ENCODE measurements at regions not wholly inside any gene's neighbourhood (a gene's known extent, or its start where the extent isn't known, plus 50 kb on each side); places are given as distances from the start of the nearest gene placed in this dataset.
"Not testable (repeated sequence)": the region's sequence is repeated elsewhere in the genome, so short reads cannot be mapped to it uniquely, and the experiment has no call there.

DNA sequence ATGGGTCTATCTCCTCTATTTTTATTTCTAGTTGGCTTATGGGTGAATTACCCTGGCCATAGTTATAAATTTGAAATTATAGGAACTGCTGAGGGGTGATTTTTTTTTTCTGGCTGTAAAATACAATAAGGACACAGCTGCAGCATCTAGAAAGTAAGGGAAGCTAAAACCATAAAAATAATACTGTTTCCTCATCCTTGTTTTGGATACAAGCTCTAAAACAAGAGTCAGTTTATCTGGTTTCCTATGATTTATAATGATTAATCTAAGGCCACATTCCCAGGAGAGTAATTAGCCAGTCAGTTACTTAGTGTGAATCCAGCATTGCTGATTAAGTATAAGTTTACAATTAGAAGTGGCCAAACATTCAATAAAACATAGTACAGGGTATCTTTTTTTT is 219.1 kb upstream of the NBEA start:
- no peak for DNase-seq

DNA sequence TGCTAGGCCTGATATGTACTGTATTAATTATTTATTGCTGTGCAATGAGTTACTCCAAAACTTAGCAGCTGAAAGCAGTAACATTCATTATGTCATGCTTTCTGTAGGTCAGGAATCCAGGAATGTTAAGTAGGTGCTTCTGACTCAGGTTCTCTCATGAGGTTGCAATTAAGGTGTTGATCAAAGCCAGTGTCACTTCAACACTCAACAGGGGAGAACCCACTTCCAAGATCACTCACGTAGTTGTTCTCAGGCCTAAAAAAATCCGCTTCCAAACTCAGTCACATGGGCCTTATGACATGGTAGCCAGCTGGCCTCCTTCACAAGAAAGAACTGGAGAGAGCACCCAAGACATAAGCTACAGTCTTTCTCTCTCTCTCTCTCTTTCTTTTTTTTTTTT is 211.1 kb upstream of the NBEA start:
- no peak for DNase-seq

- DNase-seq = no peak
Measured at GRCh38 chr13:34731486-34731885, 210.6 kb upstream of the NBEA start.

DNA sequence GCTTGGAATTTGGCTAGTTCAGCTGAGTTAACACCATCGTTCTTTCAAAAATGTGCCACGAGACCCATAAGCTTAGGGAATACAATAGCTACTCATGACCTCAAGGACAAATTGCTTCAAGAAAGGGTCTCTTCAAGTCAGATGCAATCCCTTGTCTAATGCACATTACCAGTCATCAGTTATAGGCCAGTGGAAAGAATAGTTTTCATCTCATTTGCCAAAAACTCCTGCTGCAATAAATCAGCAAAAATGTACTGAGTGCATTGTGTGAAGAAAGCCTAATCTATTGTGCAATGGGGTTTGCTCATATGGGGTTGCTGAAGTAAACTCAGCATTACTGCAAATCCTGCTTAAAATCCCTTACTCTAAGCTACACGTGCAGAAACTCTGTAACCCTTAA is 208.3 kb upstream of the NBEA start:
- DNase-seq = no peak

DNA sequence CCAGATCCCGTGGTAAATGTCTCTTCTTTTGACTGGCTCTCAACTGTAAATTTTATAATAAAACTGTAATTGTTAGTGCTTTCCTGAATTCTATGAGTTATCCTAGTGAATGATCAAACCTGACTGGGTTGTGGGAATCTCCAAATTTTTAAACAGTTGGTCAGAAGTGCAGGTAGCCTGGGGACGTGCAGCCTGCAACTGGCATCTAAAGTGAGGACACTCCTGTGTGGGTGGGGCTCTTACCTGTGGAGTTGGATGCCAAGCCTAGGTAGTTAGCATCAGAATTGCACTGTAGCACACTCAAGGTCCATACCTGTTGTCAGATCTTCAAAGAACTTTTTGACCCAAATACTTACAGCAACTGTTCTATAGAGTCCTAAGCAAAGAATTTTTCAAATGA is 207.1 kb upstream of the NBEA start:
- no peak for DNase-seq

- no peak for DNase-seq
Measured at GRCh38 chr13:34738254-34738992, 203.6 kb upstream of the NBEA start.

GRCh38 chr13:34747056-34747455 is 195.0 kb upstream of the NBEA start:
- DNase-seq = not testable (repeated sequence)

DNA sequence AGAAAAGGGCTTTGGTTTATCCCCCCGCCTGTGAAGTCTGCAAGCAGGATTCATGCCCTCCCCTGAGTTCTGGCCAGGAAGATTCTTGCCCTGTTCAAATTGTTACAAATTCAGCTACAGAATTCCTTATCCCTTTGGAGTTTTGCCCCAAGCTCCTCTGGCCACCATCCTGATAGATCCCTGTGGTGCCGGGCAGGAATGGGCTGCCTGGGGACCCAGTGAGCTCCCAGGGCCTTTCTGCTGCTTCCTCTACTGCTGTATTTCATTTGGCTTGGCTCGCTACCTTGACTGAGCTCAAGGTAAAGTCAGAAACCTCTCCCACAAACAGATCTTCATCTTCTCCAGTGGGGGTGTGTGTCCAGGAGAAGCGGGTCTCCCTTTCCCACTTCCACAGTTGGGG is 194.6 kb upstream of the NBEA start:
- DNase-seq = no peak

- no peak for DNase-seq
Measured at GRCh38 chr13:34748073-34748472, 194.0 kb upstream of the NBEA start.

GRCh38 chr13:34748596-34748995 is 193.5 kb upstream of the NBEA start:
- no peak for DNase-seq

DNA sequence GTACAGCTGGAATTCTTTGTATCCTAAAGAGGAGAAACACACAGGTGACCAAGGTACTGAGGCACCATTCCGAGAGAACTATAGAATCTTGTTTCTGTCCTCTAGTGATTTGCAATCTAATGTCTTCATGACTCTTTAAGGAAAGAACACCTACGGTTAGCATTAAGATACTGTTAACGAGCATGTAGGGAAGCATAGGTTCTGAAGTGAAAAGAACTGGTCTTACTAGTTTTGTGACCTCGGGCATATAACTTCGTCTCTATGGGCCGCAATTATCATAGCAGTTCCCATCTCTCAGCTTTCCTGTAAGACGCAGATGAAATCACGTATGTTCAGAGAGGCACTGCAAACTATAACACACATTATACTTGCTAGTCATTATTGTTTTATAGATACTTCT is 193.0 kb upstream of the NBEA start:
- no peak for DNase-seq

GRCh38 chr13:34750078-34750931 is 191.8 kb upstream of the NBEA start:
- peak; percentile 59 for DNase-seq

DNA sequence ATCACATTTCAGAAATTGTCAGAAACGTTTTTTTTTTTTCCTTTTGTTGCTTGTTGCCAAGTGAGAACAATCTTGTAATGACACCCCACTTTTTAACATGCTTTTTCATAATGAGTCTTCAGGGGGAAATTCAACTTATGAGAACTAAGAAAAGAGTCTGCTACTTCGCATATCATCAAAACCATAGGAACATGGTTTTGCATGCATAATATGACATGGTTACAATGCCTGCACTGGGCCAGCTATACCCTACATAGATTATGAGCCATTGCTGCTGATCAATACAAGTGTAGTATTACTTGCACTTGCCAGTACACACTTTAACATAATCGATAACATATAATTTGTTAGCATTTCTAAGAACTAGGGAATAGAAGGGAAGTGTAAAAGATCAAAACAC is 191.0 kb upstream of the NBEA start:
- DNase-seq = no peak

DNA sequence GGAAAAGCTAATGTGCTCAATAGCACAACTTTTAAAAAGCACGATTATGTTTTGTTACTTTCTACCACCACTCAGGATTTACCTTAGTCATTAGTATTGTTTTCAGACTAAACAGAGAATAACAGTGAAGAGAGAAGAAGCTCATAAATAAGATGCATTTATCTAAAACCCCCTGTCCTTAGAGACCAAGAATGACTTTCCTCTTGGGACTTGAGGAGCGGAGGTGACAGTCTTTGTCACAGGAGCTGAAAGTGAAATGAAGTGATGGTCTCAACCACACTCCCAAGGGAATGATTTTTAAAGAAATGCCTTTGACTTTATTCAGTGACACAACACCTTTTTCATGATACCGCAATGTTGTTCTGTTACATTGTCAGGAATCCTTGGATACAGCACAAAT is 190.6 kb upstream of the NBEA start:
- no peak for DNase-seq

DNA sequence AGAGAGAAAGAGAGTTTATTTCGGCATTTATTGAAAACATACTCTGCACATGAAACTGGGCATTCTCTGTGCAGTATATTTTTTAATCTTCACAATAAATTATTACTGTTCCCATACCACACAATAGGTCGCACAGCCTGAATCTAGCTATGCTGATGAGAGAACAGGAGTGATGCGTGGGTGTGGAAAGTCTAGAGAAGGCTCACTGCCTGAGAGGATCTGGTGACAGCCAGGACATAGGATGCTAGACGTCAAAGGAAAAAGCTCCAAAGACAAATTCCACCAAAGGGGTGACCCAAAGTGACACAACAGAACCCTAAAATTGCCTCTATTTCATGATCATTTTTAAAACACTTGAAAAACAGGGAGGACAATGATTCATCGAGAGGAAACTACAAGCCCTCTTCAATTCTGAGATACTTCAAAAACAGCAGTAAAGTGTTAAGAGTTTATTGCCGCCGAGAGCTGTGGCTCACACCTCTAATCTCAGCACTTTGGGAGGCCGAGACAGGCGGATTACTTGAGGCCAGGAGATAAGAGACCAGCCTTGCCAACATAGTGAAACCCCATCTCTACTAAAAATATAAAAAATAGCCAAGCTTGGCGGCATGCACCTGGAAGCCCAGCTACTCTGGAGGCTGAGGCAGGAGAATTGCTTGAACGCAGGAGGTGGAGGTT is 189.6 kb upstream of the NBEA start:
- DNase-seq = no peak

DNA sequence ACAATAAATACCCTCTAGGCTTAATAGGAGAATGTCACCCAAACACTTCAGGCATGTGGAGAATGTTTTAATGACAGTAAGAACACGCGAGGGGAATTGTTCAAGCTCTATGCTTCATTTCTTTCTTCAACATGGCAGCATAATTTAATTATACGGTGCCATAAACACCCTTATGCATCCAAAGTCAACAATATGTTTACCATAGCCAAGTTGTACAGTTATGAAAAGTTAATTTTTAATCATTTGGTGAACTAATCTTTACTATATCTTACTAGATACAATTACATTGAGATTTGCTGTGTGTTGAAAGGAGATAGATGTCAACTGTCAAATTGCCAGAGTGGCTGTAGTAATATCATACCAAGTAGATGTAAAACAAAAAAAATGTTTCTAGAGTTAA is 185.9 kb upstream of the NBEA start:
- no peak for DNase-seq

DNA sequence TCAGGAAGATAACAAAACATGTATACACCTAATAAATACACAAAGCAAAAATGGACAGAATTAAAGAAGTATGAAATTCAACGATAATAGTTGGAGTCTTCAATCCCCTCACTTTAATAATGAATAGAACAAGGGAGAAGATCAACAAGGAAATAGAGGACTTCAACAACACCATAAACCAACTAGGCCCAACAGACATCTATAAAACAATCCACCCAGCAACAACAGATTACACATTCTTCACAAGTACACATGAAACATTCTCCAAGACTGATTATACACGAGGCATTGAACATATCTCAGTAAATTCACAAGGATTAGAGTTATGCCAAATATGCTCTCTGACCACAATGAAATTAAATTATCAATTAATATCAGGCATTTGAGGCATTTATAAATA is 185.5 kb upstream of the NBEA start:
- DNase-seq = no peak

DNA sequence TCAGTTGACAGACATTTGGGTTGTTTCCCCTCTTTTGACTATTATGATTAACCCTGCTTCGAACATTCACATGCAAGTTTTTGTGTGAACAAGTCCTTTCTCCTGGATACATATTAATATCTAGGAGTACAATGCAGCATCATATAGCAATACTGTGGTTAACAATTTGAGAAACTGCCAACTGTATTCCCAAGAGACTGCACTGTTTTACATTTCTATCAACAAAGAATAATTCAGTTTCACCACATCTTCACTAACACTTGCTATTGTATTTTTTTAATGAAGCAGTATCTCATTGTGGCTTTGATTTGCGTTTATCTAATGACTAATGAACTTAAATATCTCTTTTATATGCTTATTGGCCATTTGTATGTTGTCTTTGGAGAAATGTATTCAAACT is 184.6 kb upstream of the NBEA start:
- DNase-seq = no peak

DNA sequence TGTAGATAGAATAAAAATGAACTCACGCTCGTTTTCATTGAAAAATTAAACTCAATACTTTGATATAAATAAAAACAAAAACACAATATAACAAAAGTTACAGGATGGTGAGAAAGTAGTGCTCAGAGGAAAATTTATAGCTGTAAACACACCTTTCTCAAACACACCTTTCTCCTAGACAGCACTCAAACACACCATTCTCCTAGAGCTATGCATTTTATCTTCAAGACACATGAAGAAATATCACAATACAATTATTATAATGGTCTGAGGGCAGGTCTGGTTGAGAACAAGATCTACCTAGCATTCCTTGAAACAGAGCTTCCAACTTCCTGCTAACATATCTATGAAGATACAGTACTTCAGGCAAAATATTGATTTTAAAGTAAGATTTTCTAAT is 183.4 kb upstream of the NBEA start:
- DNase-seq = no peak

GRCh38 chr13:34762312-34762711 is 179.8 kb upstream of the NBEA start:
- DNase-seq = no peak

GRCh38 chr13:34764246-34764645 is 177.8 kb upstream of the NBEA start:
- DNase-seq = no peak

GRCh38 chr13:34765446-34766180 is 176.5 kb upstream of the NBEA start:
- DNase-seq = no peak

DNA sequence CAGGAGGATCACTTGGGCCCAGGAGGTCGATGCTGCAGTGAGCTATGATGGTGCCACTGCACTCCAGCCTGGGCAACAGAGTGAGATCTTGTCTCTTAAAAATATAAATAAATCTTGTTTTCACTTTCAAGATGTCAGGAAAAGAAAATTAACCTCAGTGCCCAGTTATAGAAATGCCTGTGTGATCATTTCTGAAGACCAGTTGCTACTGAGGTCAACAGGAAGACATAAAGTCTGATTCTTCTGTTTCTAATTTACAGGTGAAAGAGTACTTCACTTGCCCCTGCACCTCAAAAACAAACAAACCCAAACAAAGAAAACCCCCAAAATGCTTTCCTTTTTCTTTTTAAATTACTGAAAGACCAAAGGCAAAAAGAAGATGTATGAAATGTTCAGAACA is 174.3 kb upstream of the NBEA start:
- DNase-seq = no peak

Measured in retina (tissue), 1 donor.